Brain microvascular endothelial cell (primary cell): ENCODE measurements at regions not wholly inside any gene's neighbourhood (a gene's known extent, or its start where the extent isn't known, plus 50 kb on each side); places are given as distances from the start of the nearest gene placed in this dataset.

Experiments used
- DNase-seq: peaks from one replicate; pipeline ENCODE4 v3.0.0-alpha.2; 2020
- H3K27ac ChIP-seq: fragments of 250-450 bp; sonication (Bioruptor Pico); 2 replicates; pipeline ENCODE4 v1.5.1; 2020; ENCODE audit warnings: mild to moderate bottlenecking, moderate library complexity
- H3K27me3 ChIP-seq: fragments of 250-450 bp; sonication (Bioruptor Pico); replicated peaks from 2 replicates; pipeline ENCODE4 v1.5.1; 2020; ENCODE audit warnings: mild to moderate bottlenecking
- H3K36me3 ChIP-seq: fragments of 250-450 bp; sonication (Bioruptor Pico); replicated peaks from 2 replicates; pipeline ENCODE4 v1.5.1; 2020; ENCODE audit warnings: mild to moderate bottlenecking
- H3K4me3 ChIP-seq: 2 replicates; pipeline ENCODE4 v1.5.1; 2011; ENCODE audit warnings: low read depth, mild to moderate bottlenecking, control low read depth, low read length, moderate library complexity
- CTCF ChIP-seq: IDR thresholded peaks from 2 replicates; pipeline ENCODE4 v1.5.1; 2011; ENCODE audit warnings: low read depth, mild to moderate bottlenecking, moderate library complexity, low read length, control low read depth, inconsistent platforms; ENCODE audit errors: missing control alignments
- in situ Hi-C: cut with HindIII; loops from 2 replicates; pipeline ENCODE4 v1.10.0; 2017; ENCODE audit warnings: low sequenced_read_pairs, low pct_ligation_motif_present

- TF ChIP-seq CTCF = no peak
- in situ Hi-C loops = no loop called here
- Histone ChIP-seq H3K27me3 (no peaks in the 10 kb centered on the region), H3K27ac (no peak overlapping the region), H3K36me3 (no peaks in the 10 kb centered on the region), H3K4me3 (no peak overlapping the region)
- no peak for DNase-seq
These were observed 1051.3 kb downstream of the VRK1 start for GRCh38 chr14:97848317-97848980.

- DNase-seq = no peak
- in situ Hi-C loops = no loop called here
- no peaks in the 10 kb centered on the region for H3K36me3 ChIP-seq
- no peaks in the 10 kb centered on the region for H3K27me3 ChIP-seq
- TF ChIP-seq CTCF = no peak
- H3K4me3 ChIP-seq = no peak overlapping the region
- H3K27ac ChIP-seq = no peak overlapping the region
These were observed 1053.3 kb downstream of the VRK1 start for GRCh38 chr14:97850466-97850865.

- TF ChIP-seq CTCF = no peak
- no peaks in the 10 kb centered on the region for H3K36me3 ChIP-seq
- no peak overlapping the region for H3K4me3 ChIP-seq
- no peak overlapping the region for H3K27ac ChIP-seq
- no peaks in the 10 kb centered on the region for H3K27me3 ChIP-seq
- in situ Hi-C loops = no loop called here
- DNase-seq = no peak
These were observed 1053.7 kb downstream of the VRK1 start for GRCh38 chr14:97850886-97851285.

GRCh38 chr14:97851428-97851995, 1054.3 kb downstream of the VRK1 start:
- H3K27ac ChIP-seq = no peak overlapping the region
- no peak overlapping the region for H3K4me3 ChIP-seq
- in situ Hi-C loops = no loop called here
- no peaks in the 10 kb centered on the region for H3K27me3 ChIP-seq
- TF ChIP-seq CTCF = no peak
- no peaks in the 10 kb centered on the region for H3K36me3 ChIP-seq
- no peak for DNase-seq

- Histone ChIP-seq H3K36me3 (no peaks in the 10 kb centered on the region), H3K27me3 (no peaks in the 10 kb centered on the region), H3K4me3 (no peak overlapping the region), H3K27ac (no peak overlapping the region)
- in situ Hi-C loops = no loop called here
- DNase-seq = no peak
- no peak for TF ChIP-seq CTCF
These were observed 1057.7 kb downstream of the VRK1 start for GRCh38 chr14:97854918-97855317.

GRCh38 chr14:97866195-97866594, 1069.0 kb downstream of the VRK1 start:
- Histone ChIP-seq H3K27ac (no peak overlapping the region), H3K4me3 (no peak overlapping the region), H3K36me3 (no peaks in the 10 kb centered on the region), H3K27me3 (no peaks in the 10 kb centered on the region)
- no peak for TF ChIP-seq CTCF
- in situ Hi-C loops = no loop called here
- no peak for DNase-seq
